Right hindlimb (tissue), 1 donor: ENCODE measurements at regions not wholly inside any gene's neighbourhood (a gene's known extent, or its start where the extent isn't known, plus 50 kb on each side); places are given as distances from the start of the nearest gene placed in this dataset.
A peak's percentile ranks its signal among the peaks of the same experiment; 100 is the strongest.
"Not testable (repeated sequence)": the region's sequence is repeated elsewhere in the genome, so short reads cannot be mapped to it uniquely, and the experiment has no call there.

Experiments used
- DNase-seq: peaks from one replicate; pipeline ENCODE4 v3.0.0-alpha.2; 2018

GRCh38 chr2:234272069-234272850 is 221.8 kb downstream of the SPP2 start:
- DNase-seq: no peak

- no peak for DNase-seq
These were observed 220.8 kb downstream of the SPP2 start for GRCh38 chr2:234271338-234271737.

GRCh38 chr2:234269769-234270204 is 219.3 kb downstream of the SPP2 start:
- no peak for DNase-seq

GRCh38 chr2:234267534-234267933 is 217.0 kb downstream of the SPP2 start:
- no peak for DNase-seq

- no peak for DNase-seq
These were observed 216.4 kb downstream of the SPP2 start for GRCh38 chr2:234266952-234267351.

GRCh38 chr2:234265206-234265605 is 214.7 kb downstream of the SPP2 start:
- DNase-seq: no peak

GRCh38 chr2:234261736-234262135 is 211.2 kb downstream of the SPP2 start:
- no peak for DNase-seq

- no peak for DNase-seq
These were observed 208.9 kb downstream of the SPP2 start for GRCh38 chr2:234259440-234259839.

GRCh38 chr2:234258562-234259141 is 208.2 kb downstream of the SPP2 start:
- no peak for DNase-seq

- DNase-seq: peak; percentile 68
These were observed 207.5 kb downstream of the SPP2 start for GRCh38 chr2:234257859-234258561.

GRCh38 chr2:234256516-234256915 is 206.0 kb downstream of the SPP2 start:
- DNase-seq: no peak

- DNase-seq: no peak
These were observed 204.4 kb downstream of the SPP2 start for GRCh38 chr2:234254783-234255521.

- no peak for DNase-seq
These were observed 202.3 kb downstream of the SPP2 start for GRCh38 chr2:234252772-234253171.

GRCh38 chr2:234251326-234252271 is 201.1 kb downstream of the SPP2 start:
- peak; percentile 30 for DNase-seq

GRCh38 chr2:234250926-234251325 is 200.4 kb downstream of the SPP2 start:
- no peak for DNase-seq

GRCh38 chr2:234249873-234250272 is 199.4 kb downstream of the SPP2 start:
- DNase-seq: no peak

GRCh38 chr2:234249034-234249735 is 198.7 kb downstream of the SPP2 start:
- DNase-seq: no peak

GRCh38 chr2:234248213-234248710 is 197.8 kb downstream of the SPP2 start:
- not testable (repeated sequence) for DNase-seq

GRCh38 chr2:234247453-234248180 is 197.1 kb downstream of the SPP2 start:
- DNase-seq: no peak

- no peak for DNase-seq
These were observed 195.4 kb downstream of the SPP2 start for GRCh38 chr2:234245945-234246344.
